HEK293 (cell line): ENCODE measurements at regions not wholly inside any gene's neighbourhood (a gene's known extent, or its start where the extent isn't known, plus 50 kb on each side); places are given as distances from the start of the nearest gene placed in this dataset.

Source experiments
- CTCF ChIA-PET: fragments of 350-600 bp; formaldehyde crosslinking; extraction: SDS; loops from one replicate; lab custom pipeline; 2021; ENCODE audit warnings: antibody characterized with exemption; lab: Yijun Ruan, JAX
- POLR2A ChIA-PET: fragments of 300-600 bp; formaldehyde crosslinking; extraction: SDS; loops from one replicate; lab custom pipeline; 2020; ENCODE audit warnings: antibody characterized with exemption, inconsistent platforms; lab: Yijun Ruan, JAX
- H3K27ac ChIP-seq: fragments of 200-500 bp; sonication (Bioruptor generic); 2 replicates; pipeline ENCODE4 v1.5.1; 2014; ENCODE audit warnings: low read depth, low read length, control low read depth, inconsistent platforms; ENCODE audit errors: extremely low read depth
- H3K36me3 ChIP-seq, 2 experiments: fragments of 200-500 bp in 1 of 2; sonication (Bioruptor generic) in 1 of 2; 1 replicate in 1 of 2; 2 replicates in 1 of 2; pipeline ENCODE4 v1.5.1; 2014 to 2017; ENCODE audit warnings: inconsistent platforms in 2 of 2, low read length in 2 of 2; ENCODE audit not compliant: control insufficient read depth in 2 of 2, insufficient read depth in 1 of 2
- H3K4me1 ChIP-seq: fragments of 200-500 bp; sonication (Bioruptor generic); 2 replicates; pipeline ENCODE4 v1.5.1; 2014; ENCODE audit warnings: mild to moderate bottlenecking, low read length, inconsistent platforms; ENCODE audit not compliant: control insufficient read depth, insufficient read depth
- H3K4me3 ChIP-seq: 2 replicates; pipeline ENCODE4 v1.5.1; 2011; ENCODE audit warnings: low read depth, mild to moderate bottlenecking, control low read depth, low read length, moderate library complexity
- H3K9me3 ChIP-seq: fragments of 200-500 bp; sonication (Bioruptor generic); 2 replicates; pipeline ENCODE4 v1.5.1; 2014; ENCODE audit warnings: low read depth, low read length, inconsistent platforms; ENCODE audit not compliant: control insufficient read depth, insufficient read depth
- OSR2 ChIP-seq: fragments of 450-650 bp; formaldehyde crosslinking; IDR thresholded peaks from 2 replicates; pipeline ENCODE4 v1.5.1; 2016; ENCODE audit warnings: missing biosample characterization, missing genetic modification characterization
- SALL2 ChIP-seq: fragments of 450-650 bp; formaldehyde crosslinking; IDR thresholded peaks from 2 replicates; pipeline ENCODE4 v1.5.0; 2017; ENCODE audit warnings: missing biosample characterization, mild to moderate bottlenecking, missing genetic modification characterization, borderline replicate concordance
- SETDB1 ChIP-seq: IDR thresholded peaks from one replicate; pipeline ENCODE4 v1.6.1; 2017; ENCODE audit warnings: mild to moderate bottlenecking, low read length, moderate library complexity, mixed read lengths; ENCODE audit not compliant: insufficient read length
- TCF7L2 ChIP-seq: IDR thresholded peaks from 2 replicates; pipeline ENCODE4 v1.6.1; 2011; ENCODE audit warnings: low read depth, mild to moderate bottlenecking, inconsistent platforms, low read length, moderate library complexity, borderline replicate concordance
- ZBTB7A ChIP-seq: fragments of 450-650 bp; formaldehyde crosslinking; IDR thresholded peaks from 2 replicates; pipeline ENCODE4 v1.5.1; 2016; ENCODE audit warnings: low read depth, missing biosample characterization, missing genetic modification characterization
- ZNF114 ChIP-seq: fragments of 450-650 bp; formaldehyde crosslinking; IDR thresholded peaks from 2 replicates; pipeline ENCODE4 v1.5.0; 2017; ENCODE audit warnings: missing biosample characterization, missing genetic modification characterization
- ZNF121 ChIP-seq: fragments of 450-650 bp; formaldehyde crosslinking; IDR thresholded peaks from 2 replicates; pipeline ENCODE4 v1.5.1; 2016; ENCODE audit warnings: missing biosample characterization, missing genetic modification characterization
- ZNF138 ChIP-seq: fragments of 450-650 bp; formaldehyde crosslinking; IDR thresholded peaks from 2 replicates; pipeline ENCODE4 v1.5.1; 2016; ENCODE audit warnings: missing biosample characterization, missing genetic modification characterization, borderline replicate concordance
- ZNF26 ChIP-seq: fragments of 450-650 bp; formaldehyde crosslinking; IDR thresholded peaks from 2 replicates; pipeline ENCODE4 v1.5.1; 2016; ENCODE audit warnings: missing biosample characterization, missing genetic modification characterization
- ZNF280C ChIP-seq: fragments of 450-650 bp; formaldehyde crosslinking; IDR thresholded peaks from 2 replicates; pipeline ENCODE4 v1.5.1; 2016; ENCODE audit warnings: missing biosample characterization, missing genetic modification characterization
- ZNF350 ChIP-seq: fragments of 450-650 bp; formaldehyde crosslinking; IDR thresholded peaks from 2 replicates; pipeline ENCODE4 v1.5.0; 2017; ENCODE audit warnings: missing biosample characterization, mild to moderate bottlenecking, missing genetic modification characterization
- ZNF394 ChIP-seq: fragments of 450-650 bp; formaldehyde crosslinking; IDR thresholded peaks from 2 replicates; pipeline ENCODE4 v1.5.1; 2016; ENCODE audit warnings: missing biosample characterization, missing genetic modification characterization, mild to moderate bottlenecking, moderate library complexity, borderline replicate concordance
- ZNF707 ChIP-seq: fragments of 450-650 bp; formaldehyde crosslinking; IDR thresholded peaks from 2 replicates; pipeline ENCODE4 v1.5.1; 2016; ENCODE audit warnings: missing biosample characterization, missing genetic modification characterization
- ZNF768 ChIP-seq: fragments of 450-650 bp; formaldehyde crosslinking; IDR thresholded peaks from 2 replicates; pipeline ENCODE4 v1.5.1; 2018; ENCODE audit warnings: missing biosample characterization, mild to moderate bottlenecking, missing genetic modification characterization
- ZNF792 ChIP-seq: fragments of 450-650 bp; formaldehyde crosslinking; IDR thresholded peaks from 2 replicates; pipeline ENCODE4 v1.5.1; 2016; ENCODE audit warnings: missing biosample characterization, missing genetic modification characterization
- ZSCAN16 ChIP-seq: fragments of 450-650 bp; formaldehyde crosslinking; IDR thresholded peaks from 2 replicates; pipeline ENCODE4 v1.5.1; 2016; ENCODE audit warnings: missing biosample characterization, missing genetic modification characterization
- TF ChIP-seq, protein P1 (sequence below): fragments of 450-650 bp; formaldehyde crosslinking; IDR thresholded peaks from 2 replicates; pipeline ENCODE4 v1.5.1; 2016; ENCODE audit warnings: missing biosample characterization, missing genetic modification characterization
- TF ChIP-seq, protein P2 (sequence below): fragments of 450-650 bp; formaldehyde crosslinking; IDR thresholded peaks from 2 replicates; pipeline ENCODE4 v1.5.1; 2017; ENCODE audit warnings: missing biosample characterization, missing genetic modification characterization

DNA sequence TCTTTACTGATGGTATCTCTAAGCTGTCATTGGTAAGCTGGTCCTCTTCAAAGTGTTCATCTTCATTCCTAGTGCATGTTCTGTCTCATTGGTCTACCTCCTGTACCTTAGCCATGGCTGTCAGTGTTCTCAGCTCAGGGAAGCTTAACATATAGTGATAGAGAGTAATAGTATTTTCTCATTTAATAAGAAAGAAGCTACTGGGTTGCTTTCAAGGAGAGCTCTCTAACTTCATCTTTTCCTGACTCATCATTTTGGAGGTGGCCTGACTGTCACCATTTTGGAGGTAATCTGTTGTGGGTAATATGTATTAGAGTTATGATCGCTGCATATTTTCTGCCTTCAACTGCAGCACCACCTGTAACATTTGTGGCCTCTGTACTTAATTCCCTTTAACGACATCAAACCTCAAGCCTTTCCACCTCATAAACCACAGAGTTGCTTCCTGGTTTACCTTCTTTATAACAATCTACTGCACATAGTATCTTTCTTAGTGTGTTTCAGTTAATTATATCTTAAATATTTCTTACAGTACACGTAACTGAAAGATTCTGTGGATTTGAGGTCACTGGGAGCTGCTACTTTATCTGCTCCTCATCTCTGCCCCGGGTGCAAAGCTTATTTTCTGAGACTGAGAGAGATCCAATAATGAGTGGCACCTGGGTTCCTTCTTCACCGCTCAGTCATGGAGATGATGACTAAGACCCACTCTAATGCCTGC lies 474.0 kb upstream of the TECRL start:
- Histone ChIP-seq H3K4me1 (no peaks in the 10 kb centered on the region), H3K27ac (no peak overlapping the region), H3K4me3 (no peak overlapping the region), H3K9me3 (no peaks in the 10 kb centered on the region), H3K36me3 (no peaks in the 10 kb centered on the region)
- TF ChIP-seq ZNF394 (tag by site-specific recombination): no peak
- no peak for TF ChIP-seq ZNF121 (tag by site-specific recombination)
- TF ChIP-seq ZNF768 (tag by site-specific recombination): no peak
- no peak for TF ChIP-seq ZNF114 (tag by site-specific recombination)
- TF ChIP-seq SALL2 (tag by site-specific recombination): no peak
- no peak for TF ChIP-seq ZNF792 (tag by site-specific recombination)
- TF ChIP-seq, protein P1, sequence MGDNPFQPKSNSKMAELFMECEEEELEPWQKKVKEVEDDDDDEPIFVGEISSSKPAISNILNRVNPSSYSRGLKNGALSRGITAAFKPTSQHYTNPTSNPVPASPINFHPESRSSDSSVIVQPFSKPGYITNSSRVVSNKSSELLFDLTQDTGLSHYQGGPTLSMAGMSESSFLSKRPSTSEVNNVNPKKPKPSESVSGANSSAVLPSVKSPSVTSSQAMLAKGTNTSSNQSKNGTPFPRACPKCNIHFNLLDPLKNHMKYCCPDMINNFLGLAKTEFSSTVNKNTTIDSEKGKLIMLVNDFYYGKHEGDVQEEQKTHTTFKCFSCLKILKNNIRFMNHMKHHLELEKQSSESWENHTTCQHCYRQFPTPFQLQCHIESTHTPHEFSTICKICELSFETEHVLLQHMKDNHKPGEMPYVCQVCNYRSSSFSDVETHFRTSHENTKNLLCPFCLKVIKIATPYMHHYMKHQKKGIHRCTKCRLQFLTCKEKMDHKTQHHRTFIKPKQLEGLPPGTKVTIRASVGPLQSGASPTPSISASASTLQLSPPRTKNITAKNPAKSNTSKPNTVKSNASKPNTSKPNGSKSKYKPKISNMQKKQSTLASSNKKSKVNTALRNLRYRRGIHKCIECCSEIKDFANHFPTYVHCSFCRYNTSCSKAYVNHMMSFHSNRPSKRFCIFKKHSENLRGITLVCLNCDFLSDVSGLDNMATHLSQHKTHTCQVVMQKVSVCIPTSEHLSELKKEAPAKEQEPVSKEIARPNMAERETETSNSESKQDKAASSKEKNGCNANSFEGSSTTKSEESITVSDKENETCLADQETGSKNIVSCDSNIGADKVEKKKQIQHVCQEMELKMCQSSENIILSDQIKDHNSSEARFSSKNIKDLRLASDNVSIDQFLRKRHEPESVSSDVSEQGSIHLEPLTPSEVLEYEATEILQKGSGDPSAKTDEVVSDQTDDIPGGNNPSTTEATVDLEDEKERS (tag by site-specific recombination): no peak
- TF ChIP-seq ZNF138: no peak
- TF ChIP-seq ZBTB7A: no peak
- no peak for TF ChIP-seq ZNF350
- no peak for TF ChIP-seq SETDB1
- TF ChIP-seq ZNF707 (tag by site-specific recombination): no peak
- TF ChIP-seq ZNF26 (tag by site-specific recombination): no peak
- no peak for TF ChIP-seq ZSCAN16 (tag by site-specific recombination)
- no peak for TF ChIP-seq TCF7L2
- no peak for TF ChIP-seq ZNF280C (tag by site-specific recombination)
- no peak for TF ChIP-seq OSR2 (tag by site-specific recombination)
- TF ChIP-seq, protein P2, sequence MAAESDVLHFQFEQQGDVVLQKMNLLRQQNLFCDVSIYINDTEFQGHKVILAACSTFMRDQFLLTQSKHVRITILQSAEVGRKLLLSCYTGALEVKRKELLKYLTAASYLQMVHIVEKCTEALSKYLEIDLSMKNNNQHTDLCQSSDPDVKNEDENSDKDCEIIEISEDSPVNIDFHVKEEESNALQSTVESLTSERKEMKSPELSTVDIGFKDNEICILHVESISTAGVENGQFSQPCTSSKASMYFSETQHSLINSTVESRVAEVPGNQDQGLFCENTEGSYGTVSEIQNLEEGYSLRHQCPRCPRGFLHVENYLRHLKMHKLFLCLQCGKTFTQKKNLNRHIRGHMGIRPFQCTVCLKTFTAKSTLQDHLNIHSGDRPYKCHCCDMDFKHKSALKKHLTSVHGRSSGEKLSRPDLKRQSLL (tag by site-specific recombination): no peak
- ChIA-PET POLR2A (no interaction called here), CTCF (no interaction called here)
